Mesenchymal stem cell (in vitro differentiated cells and primary cell): ENCODE measurements at regions not wholly inside any gene's neighbourhood (a gene's known extent, or its start where the extent isn't known, plus 50 kb on each side); places are given as distances from the start of the nearest gene placed in this dataset.

Source experiments
- DNase-seq: peaks from one replicate; pipeline ENCODE4 v3.0.0-alpha.2; 2013
- H2AFZ ChIP-seq: one replicate; pipeline ENCODE4 v1.6.1; 2013; ENCODE audit warnings: low read depth, mild to moderate bottlenecking, control low read depth, inconsistent platforms, low read length, moderate library complexity
- H2AK5ac ChIP-seq: 2 replicates; pipeline ENCODE4 v1.6.1; 2013; ENCODE audit warnings: low read length, moderate library complexity, mild to moderate bottlenecking, inconsistent platforms; ENCODE audit not compliant: severe bottlenecking
- H2BK120ac ChIP-seq: one replicate; pipeline ENCODE4 v1.6.1; 2013; ENCODE audit warnings: low read depth, mild to moderate bottlenecking, inconsistent platforms, low read length, moderate library complexity
- H2BK12ac ChIP-seq, 2 experiments: one replicate each; pipeline ENCODE4 v1.6.1; 2013; ENCODE audit warnings: inconsistent platforms in 2 of 2, low read length in 2 of 2, mild to moderate bottlenecking in 2 of 2, moderate library complexity in 2 of 2, control low read depth in 1 of 2
- H2BK15ac ChIP-seq: one replicate; pipeline ENCODE4 v1.6.1; 2013; ENCODE audit warnings: mild to moderate bottlenecking, low read depth, inconsistent platforms; ENCODE audit not compliant: poor library complexity, severe bottlenecking
- H2BK5ac ChIP-seq: 2 replicates; pipeline ENCODE4 v1.6.1; 2013; ENCODE audit warnings: low read depth, mild to moderate bottlenecking, low read length, control low read depth, inconsistent platforms; ENCODE audit not compliant: poor library complexity, severe bottlenecking
- H3K14ac ChIP-seq, 2 experiments: one replicate each; pipeline ENCODE4 v1.6.1; 2013; ENCODE audit warnings: inconsistent platforms in 2 of 2, low read length in 2 of 2, control low read depth in 1 of 2, mild to moderate bottlenecking in 1 of 2, moderate library complexity in 1 of 2
- H3K18ac ChIP-seq, 2 experiments: one replicate each; pipeline ENCODE4 v1.6.1; 2013; ENCODE audit warnings: inconsistent platforms in 2 of 2, low read length in 2 of 2, control low read depth in 1 of 2, low read depth in 1 of 2, mild to moderate bottlenecking in 1 of 2
- H3K23ac ChIP-seq, 2 experiments: one replicate each; pipeline ENCODE4 v1.6.1; 2013; ENCODE audit warnings: inconsistent platforms in 2 of 2, low read length in 2 of 2, mild to moderate bottlenecking in 2 of 2, moderate library complexity in 2 of 2, control low read depth in 1 of 2
- H3K27ac ChIP-seq: 2 replicates; pipeline ENCODE4 v1.5.1; 2013; ENCODE audit warnings: mild to moderate bottlenecking, moderate library complexity, low read length, control low read depth, inconsistent platforms; ENCODE audit not compliant: poor library complexity, severe bottlenecking
- H3K27me3 ChIP-seq, 2 experiments: 2 replicates each; pipeline versions ENCODE4 v1.6.1 to v1.7.0; 2013; ENCODE audit warnings: low read length in 2 of 2, mild to moderate bottlenecking in 2 of 2, moderate library complexity in 2 of 2, control low read depth in 1 of 2, inconsistent platforms in 1 of 2; ENCODE audit not compliant: control insufficient read depth in 1 of 2, insufficient read depth in 1 of 2
- H3K36me3 ChIP-seq, 2 experiments: 2 replicates each; pipeline versions ENCODE4 v1.6.1 to v1.7.0; 2013; ENCODE audit warnings: low read length in 2 of 2, control low read depth in 1 of 2, inconsistent platforms in 1 of 2, low read depth in 1 of 2, mild to moderate bottlenecking in 1 of 2; ENCODE audit not compliant: insufficient read depth in 2 of 2, control insufficient read depth in 1 of 2
- H3K4ac ChIP-seq, 2 experiments: one replicate each; pipeline ENCODE4 v1.6.1; 2013; ENCODE audit warnings: inconsistent platforms in 2 of 2, low read length in 2 of 2, mild to moderate bottlenecking in 2 of 2, moderate library complexity in 2 of 2, control low read depth in 1 of 2, low read depth in 1 of 2
- H3K4me1 ChIP-seq: 2 replicates; pipeline ENCODE4 v1.6.1; 2013; ENCODE audit warnings: low read depth, low read length, control low read depth; ENCODE audit not compliant: control insufficient read depth, insufficient read depth
- H3K4me2 ChIP-seq: 2 replicates; pipeline ENCODE4 v1.6.1; 2013; ENCODE audit warnings: low read length, mild to moderate bottlenecking, inconsistent platforms; ENCODE audit not compliant: poor library complexity, severe bottlenecking
- H3K4me3 ChIP-seq, 2 experiments: 2 replicates each; pipeline versions ENCODE4 v1.5.1 to v1.7.0; 2013; ENCODE audit warnings: low read length in 2 of 2, mild to moderate bottlenecking in 2 of 2, control low read depth in 1 of 2, low read depth in 1 of 2; ENCODE audit not compliant: insufficient read depth in 1 of 2
- H3K79me1 ChIP-seq: replicated peaks from 2 replicates; pipeline ENCODE4 v1.6.1; 2013; ENCODE audit warnings: mild to moderate bottlenecking, control low read depth, low read length, inconsistent platforms; ENCODE audit not compliant: poor library complexity, severe bottlenecking
- H3K9ac ChIP-seq: 2 replicates; pipeline ENCODE4 v1.7.0; 2013; ENCODE audit warnings: mild to moderate bottlenecking, low read length, moderate library complexity
- H3K9me3 ChIP-seq: 2 replicates; pipeline ENCODE4 v1.7.0; 2013; ENCODE audit warnings: mild to moderate bottlenecking, low read length; ENCODE audit not compliant: control insufficient read depth
- H4K8ac ChIP-seq: one replicate; pipeline ENCODE4 v1.6.1; 2013; ENCODE audit warnings: inconsistent platforms, mild to moderate bottlenecking, low read length, moderate library complexity
- H4K91ac ChIP-seq: one replicate; pipeline ENCODE4 v1.6.1; 2013; ENCODE audit warnings: mild to moderate bottlenecking, low read length, inconsistent platforms
- WGBS: methylation state at CpG from one replicate; pipeline ENCODE4 v1.1.7; 2013; ENCODE audit warnings: mixed read lengths; 5-methylcytosine and 5-hydroxymethylcytosine counted together

- no peak overlapping the region for H3K4me2 ChIP-seq
- no peak overlapping the region for H3K27ac ChIP-seq
- no peak overlapping the region for H2AFZ ChIP-seq
- no peak overlapping the region for H3K4ac ChIP-seq
- H3K18ac ChIP-seq = no peak overlapping the region
- no peak overlapping the region for H2AK5ac ChIP-seq
- H3K79me1 ChIP-seq = no peaks in the 10 kb centered on the region
- no peaks in the 10 kb centered on the region for H3K9me3 ChIP-seq
- no peak overlapping the region for H4K91ac ChIP-seq
- no peaks in the 10 kb centered on the region for H3K36me3 ChIP-seq
- H2BK15ac ChIP-seq = no peak overlapping the region
- no peaks in the 10 kb centered on the region for H3K27me3 ChIP-seq
- peak; percentile 69 for DNase-seq
- 86% methylated on average over 5 of the region's 5 CpGs for WGBS
- H2BK12ac ChIP-seq = no peak overlapping the region
- H3K4me1 ChIP-seq = peaks cover 3% of the 10 kb centered on the region
- H4K8ac ChIP-seq = no peak overlapping the region
- no peak overlapping the region for H2BK5ac ChIP-seq
- H3K23ac ChIP-seq = no peak overlapping the region
- no peak overlapping the region for H2BK120ac ChIP-seq
- H3K4me3 ChIP-seq = no peak overlapping the region
- H3K14ac ChIP-seq = no peak overlapping the region
- H3K9ac ChIP-seq = no peak overlapping the region
These were observed 115.1 kb upstream of the GPM6A start for GRCh38 chr4:175927121-175927520.

- no peak overlapping the region for H4K8ac ChIP-seq
- no peak for DNase-seq
- H3K4me1 ChIP-seq = peaks cover 3% of the 10 kb centered on the region
- no peak overlapping the region for H3K4ac ChIP-seq
- H3K14ac ChIP-seq = no peak overlapping the region
- H3K4me3 ChIP-seq = no peak overlapping the region
- no peak overlapping the region for H2BK120ac ChIP-seq
- H3K79me1 ChIP-seq = no peaks in the 10 kb centered on the region
- H3K4me2 ChIP-seq = no peak overlapping the region
- no CpG with 5 or more reads among the region's 3 CpGs for WGBS
- H3K9ac ChIP-seq = no peak overlapping the region
- no peak overlapping the region for H2AFZ ChIP-seq
- no peak overlapping the region for H3K27ac ChIP-seq
- no peak overlapping the region for H2BK15ac ChIP-seq
- H2AK5ac ChIP-seq = no peak overlapping the region
- H3K36me3 ChIP-seq = no peaks in the 10 kb centered on the region
- H3K23ac ChIP-seq = no peak overlapping the region
- H4K91ac ChIP-seq = no peak overlapping the region
- no peaks in the 10 kb centered on the region for H3K9me3 ChIP-seq
- H2BK5ac ChIP-seq = no peak overlapping the region
- H3K18ac ChIP-seq = no peak overlapping the region
- H2BK12ac ChIP-seq = no peak overlapping the region
- no peaks in the 10 kb centered on the region for H3K27me3 ChIP-seq
These were observed 117.4 kb upstream of the GPM6A start for GRCh38 chr4:175929441-175929840.

- Histone ChIP-seq H3K18ac (no peak overlapping the region), H3K79me1 (no peaks in the 10 kb centered on the region), H3K4me2 (no peak overlapping the region), H3K4me1 (peaks cover 3% of the 10 kb centered on the region), H3K9me3 (no peaks in the 10 kb centered on the region), H2AK5ac (no peak overlapping the region), H3K9ac (no peak overlapping the region), H3K27me3 (no peaks in the 10 kb centered on the region), H2AFZ (no peak overlapping the region), H3K23ac (no peak overlapping the region), H2BK12ac (no peak overlapping the region), H2BK15ac (no peak overlapping the region), H3K27ac (no peak overlapping the region), H4K8ac (no peak overlapping the region), H2BK5ac (no peak overlapping the region), H3K4ac (no peak overlapping the region), H4K91ac (no peak overlapping the region), H3K36me3 (no peaks in the 10 kb centered on the region), H2BK120ac (no peak overlapping the region), H3K14ac (no peak overlapping the region), H3K4me3 (no peak overlapping the region)
- DNase-seq = no peak
- 80% methylated on average over 1 of the region's 3 CpGs for WGBS
These were observed 117.9 kb upstream of the GPM6A start for GRCh38 chr4:175929932-175930331.

GRCh38 chr4:175930471-175930870 lies 118.4 kb upstream of the GPM6A start:
- Histone ChIP-seq H2BK12ac (no peak overlapping the region), H2BK5ac (no peak overlapping the region), H2BK120ac (no peak overlapping the region), H3K27ac (no peak overlapping the region), H3K36me3 (no peaks in the 10 kb centered on the region), H3K4me2 (no peak overlapping the region), H2BK15ac (no peak overlapping the region), H3K9me3 (no peaks in the 10 kb centered on the region), H3K79me1 (no peaks in the 10 kb centered on the region), H3K4ac (no peak overlapping the region), H3K18ac (no peak overlapping the region), H3K9ac (no peak overlapping the region), H2AK5ac (no peak overlapping the region), H3K23ac (no peak overlapping the region), H3K27me3 (no peaks in the 10 kb centered on the region), H3K4me1 (peaks cover 3% of the 10 kb centered on the region), H2AFZ (no peak overlapping the region), H3K4me3 (no peak overlapping the region), H4K8ac (no peak overlapping the region), H3K14ac (no peak overlapping the region), H4K91ac (no peak overlapping the region)
- DNase-seq = no peak
